Endothelial cell of umbilical vein (primary cell): ENCODE measurements at regions not wholly inside any gene's neighbourhood (a gene's known extent, or its start where the extent isn't known, plus 50 kb on each side); places are given as distances from the start of the nearest gene placed in this dataset.

Source experiments
- BruUV-seq: library from RNA; stranded (reverse); fragments of 400-500 nt; replicated peaks from 2 replicates; lab custom pipeline; 2021; lab: Mats Ljungman, UMichigan
- CTCF ChIA-PET: fragments of 300-600, 350-600 bp; sonication (Branson Sonifier 250); formaldehyde crosslinking; loops from one replicate; lab custom pipeline; 2021; ENCODE audit warnings: antibody characterized with exemption, inconsistent platforms; lab: Charles Lee
- POLR2A ChIA-PET: fragments of 300-600, 350-600 bp; sonication (Branson Sonifier 250); formaldehyde crosslinking; loops from one replicate; lab custom pipeline; 2021; ENCODE audit warnings: antibody characterized with exemption, inconsistent platforms; lab: Charles Lee
- DNase-seq: peaks from one replicate; pipeline ENCODE4 v3.0.0-alpha.2; 2011; ENCODE audit warnings: low read depth, low spot score
- FAIRE-seq: peaks from 2 replicates; lab custom pipeline; 2011; peaks lifted over from hg19 to GRCh38; lab: Jason Lieb, UNC
- H2AFZ ChIP-seq: 2 replicates; pipeline ENCODE4 v1.6.0; 2012; ENCODE audit warnings: low read depth, low read length, control low read depth, inconsistent platforms
- H3K27ac ChIP-seq: 2 replicates; pipeline ENCODE4 v1.5.1; 2011; ENCODE audit warnings: low read depth, mild to moderate bottlenecking, control low read depth, low read length, moderate library complexity; ENCODE audit not compliant: insufficient read depth
- H3K27me3 ChIP-seq, 2 experiments: 2 replicates each; pipeline versions ENCODE4 v1.6.0 to v1.6.1; 2011; ENCODE audit warnings: low read length in 2 of 2, mixed read lengths in 1 of 2; ENCODE audit not compliant: control insufficient read depth in 2 of 2, insufficient read depth in 2 of 2
- H3K36me3 ChIP-seq, 2 experiments: 2 replicates in 1 of 2; 3 replicates in 1 of 2; pipeline ENCODE4 v1.5.1; 2011; ENCODE audit warnings: low read length in 2 of 2, mild to moderate bottlenecking in 1 of 2, moderate library complexity in 1 of 2; ENCODE audit not compliant: control insufficient read depth in 2 of 2, insufficient read depth in 2 of 2; ENCODE audit errors: extremely low read depth in 1 of 2
- H3K4me1 ChIP-seq: 3 replicates; pipeline ENCODE4 v1.5.1; 2011; ENCODE audit warnings: mild to moderate bottlenecking, low read length; ENCODE audit not compliant: control insufficient read depth, insufficient read depth; ENCODE audit errors: extremely low read depth
- H3K4me2 ChIP-seq: 2 replicates; pipeline ENCODE4 v1.6.1; 2011; ENCODE audit warnings: low read length, control low read depth, mixed read lengths; ENCODE audit not compliant: insufficient read depth
- H3K4me3 ChIP-seq, 3 experiments: fragments of 200-600 bp in 1 of 3; sonication (generic), shearing (Covaris generic) in 1 of 3; replicated peaks in 1 of 3; 2 replicates each; pipeline ENCODE4 v1.5.1; 2011 to 2016; ENCODE audit warnings: control low read depth in 3 of 3, low read length in 3 of 3, mild to moderate bottlenecking in 2 of 3, inconsistent platforms in 1 of 3, low read depth in 1 of 3, moderate library complexity in 1 of 3; ENCODE audit not compliant: insufficient read depth in 1 of 3
- H3K79me2 ChIP-seq: 2 replicates; pipeline ENCODE4 v1.6.0; 2012; ENCODE audit warnings: low read length, inconsistent platforms; ENCODE audit not compliant: control insufficient read depth, insufficient read depth
- H3K9ac ChIP-seq: replicated peaks from 2 replicates; pipeline ENCODE3; 2011; ENCODE audit warnings: low read length, control low read depth; ENCODE audit not compliant: insufficient read depth; ENCODE audit errors: extremely low read depth
- H3K9me1 ChIP-seq: replicated peaks from 3 replicates; pipeline ENCODE4 v1.6.0; 2011; ENCODE audit warnings: mild to moderate bottlenecking, low read length; ENCODE audit not compliant: control insufficient read depth, insufficient read depth; ENCODE audit errors: extremely low read depth
- H3K9me3 ChIP-seq: replicated peaks from 2 replicates; pipeline ENCODE4 v1.5.1; 2012; ENCODE audit warnings: low read length, inconsistent platforms; ENCODE audit not compliant: control insufficient read depth, insufficient read depth
- H4K20me1 ChIP-seq: replicated peaks from 2 replicates; pipeline ENCODE3; 2011; ENCODE audit warnings: mild to moderate bottlenecking, low read length; ENCODE audit not compliant: control insufficient read depth, insufficient read depth; ENCODE audit errors: extremely low read depth
- EZH2 ChIP-seq: IDR thresholded peaks from 2 replicates; pipeline ENCODE4 v1.6.1; 2012; ENCODE audit warnings: borderline replicate concordance, low read depth, mild to moderate bottlenecking, moderate library complexity, low read length, inconsistent platforms; ENCODE audit not compliant: severe bottlenecking
- FOS ChIP-seq: IDR thresholded peaks from 2 replicates; pipeline ENCODE4 v1.6.1; 2011; ENCODE audit warnings: mild to moderate bottlenecking, low read length, moderate library complexity, borderline replicate concordance; ENCODE audit not compliant: insufficient read depth
- GATA2 ChIP-seq: IDR thresholded peaks from 2 replicates; pipeline ENCODE4 v1.7.0; 2011; ENCODE audit warnings: low read depth, mild to moderate bottlenecking, moderate library complexity, mixed read lengths, low read length; ENCODE audit not compliant: insufficient read length, insufficient read depth
- JUN ChIP-seq: IDR thresholded peaks from 2 replicates; pipeline ENCODE4 v1.6.1; 2011; ENCODE audit warnings: borderline replicate concordance, low read depth; ENCODE audit not compliant: insufficient read length, insufficient read depth
- MYC ChIP-seq: IDR thresholded peaks from one replicate; pipeline ENCODE4 v1.6.1; 2011; ENCODE audit warnings: mild to moderate bottlenecking, low read depth, low read length
- POLR2A ChIP-seq: IDR thresholded peaks from 2 replicates; pipeline ENCODE4 v1.6.1; 2012; ENCODE audit warnings: low read depth, mild to moderate bottlenecking, control low read depth, low read length
- POLR2AphosphoS5 ChIP-seq: IDR thresholded peaks from 2 replicates; pipeline ENCODE4 v1.6.1; 2012; ENCODE audit warnings: low read depth, mild to moderate bottlenecking, control low read depth, low read length, moderate library complexity; ENCODE audit not compliant: insufficient read depth
- dilution Hi-C: fragments of 300-500 bp; cut with MboI; formaldehyde crosslinking; loops from one replicate; pipeline ENCODE4 v1.15.0; 2019; ENCODE audit warnings: low sequenced_read_pairs; ENCODE audit not compliant: extremely low pct_ligation_motif_present
- intact Hi-C: fragments of 100-400 bp; cut with micrococcal nuclease; formaldehyde crosslinking; loops from one replicate; pipeline ENCODE4 v1.10.0; 2022
- TF ChIP-seq, protein P1 (sequence below): IDR thresholded peaks from 2 replicates; pipeline ENCODE4 v1.6.1; 2011; ENCODE audit not compliant: insufficient read depth, insufficient read length
- TF ChIP-seq, protein P2 (sequence below), 2 donors: IDR thresholded peaks; 1 replicate in 1 of 2; 2 replicates in 1 of 2; pipeline ENCODE4 v1.5.1; 2011; ENCODE audit warnings: low read length in 2 of 2, mild to moderate bottlenecking in 2 of 2, moderate library complexity in 2 of 2, control low read depth in 1 of 2, inconsistent platforms in 1 of 2, low read depth in 1 of 2; ENCODE audit not compliant: insufficient read depth in 1 of 2; ENCODE audit errors: extremely low read depth in 1 of 2

DNA sequence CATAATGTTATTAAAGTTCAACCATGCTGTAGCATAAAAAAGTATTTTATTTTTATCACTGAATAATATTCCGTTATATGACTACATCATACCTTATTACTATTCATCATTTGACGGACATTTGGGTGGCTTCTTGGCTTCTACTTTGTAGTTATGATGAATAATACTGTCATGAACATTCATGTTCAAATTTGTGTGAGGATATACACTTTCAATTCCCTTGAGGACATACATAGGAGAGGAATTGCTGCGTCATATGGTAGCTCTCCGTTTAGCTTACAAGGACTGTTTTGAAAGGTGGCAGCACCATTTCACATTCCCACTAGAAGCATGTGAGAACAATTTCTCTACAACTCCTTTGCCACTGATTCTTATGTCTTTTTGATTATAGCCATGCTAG is 910.8 kb upstream of the MIR17HG start:
- no peak overlapping the region for H3K4me3 ChIP-seq
- H3K9ac ChIP-seq: no peak overlapping the region
- intact Hi-C loops: no loop called here
- no peaks in the 10 kb centered on the region for H3K79me2 ChIP-seq
- TF ChIP-seq GATA2 (no peak), FOS (no peak), POLR2A (no peak), JUN (no peak), EZH2 (no peak), MYC (no peak), POLR2AphosphoS5 (no peak)
- TF ChIP-seq, protein P1, sequence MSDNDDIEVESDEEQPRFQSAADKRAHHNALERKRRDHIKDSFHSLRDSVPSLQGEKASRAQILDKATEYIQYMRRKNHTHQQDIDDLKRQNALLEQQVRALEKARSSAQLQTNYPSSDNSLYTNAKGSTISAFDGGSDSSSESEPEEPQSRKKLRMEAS: no peak
- TF ChIP-seq, protein P2, sequence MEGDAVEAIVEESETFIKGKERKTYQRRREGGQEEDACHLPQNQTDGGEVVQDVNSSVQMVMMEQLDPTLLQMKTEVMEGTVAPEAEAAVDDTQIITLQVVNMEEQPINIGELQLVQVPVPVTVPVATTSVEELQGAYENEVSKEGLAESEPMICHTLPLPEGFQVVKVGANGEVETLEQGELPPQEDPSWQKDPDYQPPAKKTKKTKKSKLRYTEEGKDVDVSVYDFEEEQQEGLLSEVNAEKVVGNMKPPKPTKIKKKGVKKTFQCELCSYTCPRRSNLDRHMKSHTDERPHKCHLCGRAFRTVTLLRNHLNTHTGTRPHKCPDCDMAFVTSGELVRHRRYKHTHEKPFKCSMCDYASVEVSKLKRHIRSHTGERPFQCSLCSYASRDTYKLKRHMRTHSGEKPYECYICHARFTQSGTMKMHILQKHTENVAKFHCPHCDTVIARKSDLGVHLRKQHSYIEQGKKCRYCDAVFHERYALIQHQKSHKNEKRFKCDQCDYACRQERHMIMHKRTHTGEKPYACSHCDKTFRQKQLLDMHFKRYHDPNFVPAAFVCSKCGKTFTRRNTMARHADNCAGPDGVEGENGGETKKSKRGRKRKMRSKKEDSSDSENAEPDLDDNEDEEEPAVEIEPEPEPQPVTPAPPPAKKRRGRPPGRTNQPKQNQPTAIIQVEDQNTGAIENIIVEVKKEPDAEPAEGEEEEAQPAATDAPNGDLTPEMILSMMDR (IDR thresholded peaks at IDR 0.05; ENCODE audit: extremely low read depth in 1 of 2, insufficient read depth in 1 of 2, low read depth in 1 of 2, low read length in 2 of 2): no peak
- ChIA-PET POLR2A (no interaction called here), CTCF (no interaction called here)
- H4K20me1 ChIP-seq: no peaks in the 10 kb centered on the region
- no peak overlapping the region for H2AFZ ChIP-seq
- no peak overlapping the region for H3K27ac ChIP-seq
- dilution Hi-C loops: no loop called here
- DNase-seq: no peak
- H3K9me3 ChIP-seq: no peaks in the 10 kb centered on the region
- H3K27me3 ChIP-seq: no peaks in the 10 kb centered on the region
- H3K4me2 ChIP-seq: no peak overlapping the region
- H3K9me1 ChIP-seq: no peaks in the 10 kb centered on the region
- H3K4me1 ChIP-seq: no peaks in the 10 kb centered on the region
- H3K36me3 ChIP-seq: no peaks in the 10 kb centered on the region
- no peak for FAIRE-seq
- BruUV-seq: no TSS peak
